Caco-2 (cell line): ENCODE measurements at regions not wholly inside any gene's neighbourhood (a gene's known extent, or its start where the extent isn't known, plus 50 kb on each side); places are given as distances from the start of the nearest gene placed in this dataset.
"Not testable (repeated sequence)": the region's sequence is repeated elsewhere in the genome, so short reads cannot be mapped to it uniquely, and the experiment has no call there.

Experiments used
- BruUV-seq: library from RNA; stranded (reverse); fragments of 400-500 nt; replicated peaks from 2 replicates; lab custom pipeline; 2021; lab: Mats Ljungman, UMichigan
- CTCF ChIA-PET: fragments of 300-600 bp; sonication (Branson Sonifier 250); formaldehyde crosslinking; loops from one replicate; lab custom pipeline; 2022; ENCODE audit warnings: antibody characterized with exemption; lab: Charles Lee
- POLR2A ChIA-PET: fragments of 300-600 bp; sonication (Branson Sonifier 250); formaldehyde crosslinking; loops from one replicate; lab custom pipeline; 2022; ENCODE audit warnings: antibody characterized with exemption; lab: Charles Lee
- DNase-seq, 2 experiments: peaks; one replicate each; pipeline versions ENCODE4 v3.0.0 to v3.0.0-alpha.2; 2020 to 2022
- H3K27me3 ChIP-seq: replicated peaks from 2 replicates; pipeline ENCODE4 v1.6.0; 2011; ENCODE audit warnings: low read length; ENCODE audit not compliant: control insufficient read depth, insufficient read depth
- H3K36me3 ChIP-seq: 2 replicates; pipeline ENCODE4 v1.5.1; 2011; ENCODE audit warnings: low read length; ENCODE audit not compliant: control insufficient read depth, insufficient read depth
- H3K4me1 ChIP-seq: fragments of 250-450 bp; sonication (Bioruptor Pico); 2 replicates; pipeline ENCODE4 v1.5.1; 2020; ENCODE audit warnings: mild to moderate bottlenecking
- H3K4me3 ChIP-seq: 2 replicates; pipeline ENCODE4 v1.5.1; 2011; ENCODE audit warnings: low read depth, mild to moderate bottlenecking, control low read depth, low read length
- H3K9me3 ChIP-seq: fragments of 250-450 bp; sonication (Bioruptor Pico); 2 replicates; pipeline ENCODE4 v1.5.1; 2020; ENCODE audit warnings: mild to moderate bottlenecking, moderate library complexity
- H3K27ac Mint-ChIP-seq: one replicate; pipeline ENCODE4 v1.8.0; 2022; ENCODE audit warnings: mixed read lengths; ENCODE audit not compliant: unreplicated experiment
- H3K27me3 Mint-ChIP-seq: one replicate; pipeline ENCODE4 v1.8.0; 2022; ENCODE audit warnings: mixed read lengths; ENCODE audit not compliant: insufficient read depth, unreplicated experiment
- H3K36me3 Mint-ChIP-seq: one replicate; pipeline ENCODE4 v1.8.0; 2022; ENCODE audit warnings: mild to moderate bottlenecking, mixed read lengths; ENCODE audit not compliant: insufficient read depth, unreplicated experiment
- H3K4me1 Mint-ChIP-seq: one replicate; pipeline ENCODE4 v1.8.0; 2022; ENCODE audit warnings: low read depth, mixed read lengths; ENCODE audit not compliant: unreplicated experiment
- H3K4me3 Mint-ChIP-seq: one replicate; pipeline ENCODE4 v1.8.0; 2022; ENCODE audit warnings: mild to moderate bottlenecking, moderate library complexity, mixed read lengths; ENCODE audit not compliant: unreplicated experiment
- H3K9me3 Mint-ChIP-seq: one replicate; pipeline ENCODE4 v1.8.0; 2022; ENCODE audit warnings: mixed read lengths; ENCODE audit not compliant: unreplicated experiment
- CTCF ChIP-seq, 2 experiments: fragments of 200-600 bp in 1 of 2; IDR thresholded peaks; 1 replicate in 1 of 2; 2 replicates in 1 of 2; pipeline versions ENCODE4 v1.5.1 to v1.8.0; 2011 to 2022; ENCODE audit warnings: antibody characterized with exemption in 1 of 2, control low read depth in 1 of 2, inconsistent platforms in 1 of 2, low read depth in 1 of 2, low read length in 1 of 2, mild to moderate bottlenecking in 1 of 2, moderate library complexity in 1 of 2; ENCODE audit not compliant: insufficient read depth in 1 of 2, severe bottlenecking in 1 of 2, unreplicated experiment in 1 of 2
- intact Hi-C: fragments of 100-400 bp; cut with micrococcal nuclease; formaldehyde crosslinking; loops from one replicate; pipeline ENCODE4 v1.10.0; 2022; ENCODE audit not compliant: unreplicated experiment

GRCh38 chr11:134939031-134939430 lies 527.0 kb upstream of the B3GAT1 start:
- H3K27ac Mint-ChIP-seq = no peak overlapping the region
- H3K9me3 Mint-ChIP-seq = no peaks in the 10 kb centered on the region
- no peaks in the 10 kb centered on the region for H3K27me3 Mint-ChIP-seq
- ChIA-PET CTCF (no interaction called here), POLR2A (no interaction called here)
- no peak overlapping the region for H3K4me3 ChIP-seq
- H3K4me3 Mint-ChIP-seq = no peak overlapping the region
- no peaks in the 10 kb centered on the region for H3K4me1 Mint-ChIP-seq
- peaks cover 8% of the 10 kb centered on the region; the same call in 1 of the 2 replicates for H3K9me3 ChIP-seq
- TF ChIP-seq CTCF (IDR thresholded peaks at IDR 0.05; ENCODE audit: insufficient read depth in 1 of 2, low read depth in 1 of 2, low read length in 1 of 2, severe bottlenecking in 1 of 2, unreplicated experiment in 1 of 2) = no peak
- no peak for DNase-seq
- H3K36me3 Mint-ChIP-seq = no peaks in the 10 kb centered on the region
- H3K36me3 ChIP-seq = no peaks in the 10 kb centered on the region
- no peaks in the 10 kb centered on the region; the same call in 1 of the 2 replicates for H3K27me3 ChIP-seq
- intact Hi-C loops = no loop called here
- H3K4me1 ChIP-seq = no peaks in the 10 kb centered on the region
- no TSS peak for BruUV-seq

DNA sequence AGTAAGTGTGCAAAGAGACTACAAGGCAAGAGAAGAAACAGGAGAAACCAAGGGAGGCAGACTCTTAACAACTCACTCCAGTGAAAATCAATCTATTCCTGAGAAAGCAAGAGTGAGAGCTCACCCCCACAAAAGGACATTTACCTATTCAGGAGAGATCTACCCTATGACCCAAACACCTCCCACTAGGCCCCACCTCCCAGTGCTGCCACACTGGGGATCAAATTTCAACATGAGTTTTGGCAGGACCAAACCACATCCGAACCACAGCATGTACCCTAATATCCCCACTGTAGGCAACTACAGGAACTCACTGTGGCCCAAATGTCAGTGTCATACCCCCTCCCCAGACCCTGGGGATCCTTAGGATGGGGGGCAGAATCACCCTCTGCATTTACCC lies 526.2 kb upstream of the B3GAT1 start:
- intact Hi-C loops = no loop called here
- H3K9me3 Mint-ChIP-seq = peaks cover 6% of the 10 kb centered on the region
- BruUV-seq = no TSS peak
- H3K27ac Mint-ChIP-seq = no peak overlapping the region
- no peaks in the 10 kb centered on the region; the same call in 1 of the 2 replicates for H3K27me3 ChIP-seq
- POLR2A ChIA-PET = no interaction called here
- no peaks in the 10 kb centered on the region for H3K4me1 ChIP-seq
- H3K36me3 ChIP-seq = no peaks in the 10 kb centered on the region
- H3K4me1 Mint-ChIP-seq = no peaks in the 10 kb centered on the region
- no peak overlapping the region for H3K4me3 Mint-ChIP-seq
- H3K36me3 Mint-ChIP-seq = no peaks in the 10 kb centered on the region
- no peak for DNase-seq
- H3K4me3 ChIP-seq = no peak overlapping the region
- CTCF ChIA-PET = no interaction called here
- no peaks in the 10 kb centered on the region for H3K27me3 Mint-ChIP-seq
- TF ChIP-seq CTCF (IDR thresholded peaks at IDR 0.05; ENCODE audit: insufficient read depth in 1 of 2, low read depth in 1 of 2, low read length in 1 of 2, severe bottlenecking in 1 of 2, unreplicated experiment in 1 of 2) = no peak
- peaks cover 8% of the 10 kb centered on the region; the same call in 1 of the 2 replicates for H3K9me3 ChIP-seq

DNA sequence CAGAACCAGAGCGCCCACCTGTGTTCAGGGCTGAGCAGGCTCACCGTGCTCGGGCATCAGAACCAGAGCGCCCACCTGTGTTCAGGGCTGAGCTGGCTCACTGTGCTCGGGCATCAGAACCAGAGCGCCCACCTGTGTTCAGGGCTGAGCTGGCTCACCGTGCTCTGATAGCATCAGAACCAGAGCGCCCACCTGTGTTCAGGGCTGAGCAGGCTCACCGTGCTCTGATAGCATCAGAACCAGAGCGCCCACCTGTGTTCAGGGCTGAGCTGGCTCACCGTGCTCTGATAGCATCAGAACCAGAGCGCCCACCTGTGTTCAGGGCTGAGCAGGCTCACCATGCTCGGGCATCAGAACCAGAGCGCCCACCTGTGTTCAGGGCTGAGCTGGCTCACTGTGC lies 525.2 kb upstream of the B3GAT1 start:
- CTCF ChIA-PET = not testable (repeated sequence)

DNA sequence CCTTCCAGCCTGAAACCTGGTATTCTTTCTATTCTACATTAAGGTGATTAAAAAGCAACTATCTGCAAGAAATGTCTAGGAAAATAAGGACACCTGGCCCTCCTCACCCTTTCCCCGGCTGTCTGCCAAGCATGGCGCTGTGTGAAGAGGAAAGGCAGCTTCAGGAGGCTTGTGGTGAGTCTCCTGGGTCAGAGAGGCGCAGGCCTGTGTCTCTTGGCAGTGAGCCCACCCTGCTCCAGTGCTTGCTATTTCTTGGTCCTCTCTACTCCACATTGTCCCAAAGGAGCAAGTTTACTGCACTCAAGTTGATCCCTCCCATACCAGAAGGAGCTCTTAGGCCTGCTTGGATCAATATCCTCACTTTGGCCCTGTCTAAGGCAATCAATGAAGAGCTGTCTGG lies 520.7 kb upstream of the B3GAT1 start:
- CTCF ChIA-PET = no interaction called here
- BruUV-seq = no TSS peak
- H3K9me3 ChIP-seq = peaks cover 36% of the 10 kb centered on the region
- Mint-ChIP-seq H3K4me3 (no peak overlapping the region), H3K9me3 (peaks cover 21% of the 10 kb centered on the region), H3K27ac (no peak overlapping the region), H3K4me1 (no peaks in the 10 kb centered on the region), H3K36me3 (no peaks in the 10 kb centered on the region), H3K27me3 (no peaks in the 10 kb centered on the region)
- H3K4me3 ChIP-seq = no peak overlapping the region
- intact Hi-C loops = no loop called here
- H3K4me1 ChIP-seq = peaks cover 5% of the 10 kb centered on the region; the same call in 1 of the 2 replicates
- no peak for TF ChIP-seq CTCF (IDR thresholded peaks at IDR 0.05; ENCODE audit: insufficient read depth in 1 of 2, low read depth in 1 of 2, low read length in 1 of 2, severe bottlenecking in 1 of 2, unreplicated experiment in 1 of 2)
- H3K36me3 ChIP-seq = no peaks in the 10 kb centered on the region
- POLR2A ChIA-PET = no interaction called here
- no peak for DNase-seq
- H3K27me3 ChIP-seq = no peaks in the 10 kb centered on the region; the same call in 1 of the 2 replicates

More for the DNA sequence above, 525.2 kb upstream of the B3GAT1 start:
- DNase-seq, H3K36me3 ChIP-seq, H3K4me3 Mint-ChIP-seq, H3K4me3 ChIP-seq, POLR2A ChIA-PET, BruUV-seq, H3K9me3 Mint-ChIP-seq, H3K4me1 Mint-ChIP-seq, H3K4me1 ChIP-seq, H3K36me3 Mint-ChIP-seq, intact Hi-C loops, H3K27ac Mint-ChIP-seq, H3K27me3 ChIP-seq, H3K27me3 Mint-ChIP-seq: not testable (repeated sequence)
- H3K9me3 ChIP-seq = peaks cover 15% of the 10 kb centered on the region
